ENCODE measurements at regions not wholly inside any gene's neighbourhood (a gene's known extent, or its start where the extent isn't known, plus 50 kb on each side); places are given as distances from the start of the nearest gene placed in this dataset.

DNA sequence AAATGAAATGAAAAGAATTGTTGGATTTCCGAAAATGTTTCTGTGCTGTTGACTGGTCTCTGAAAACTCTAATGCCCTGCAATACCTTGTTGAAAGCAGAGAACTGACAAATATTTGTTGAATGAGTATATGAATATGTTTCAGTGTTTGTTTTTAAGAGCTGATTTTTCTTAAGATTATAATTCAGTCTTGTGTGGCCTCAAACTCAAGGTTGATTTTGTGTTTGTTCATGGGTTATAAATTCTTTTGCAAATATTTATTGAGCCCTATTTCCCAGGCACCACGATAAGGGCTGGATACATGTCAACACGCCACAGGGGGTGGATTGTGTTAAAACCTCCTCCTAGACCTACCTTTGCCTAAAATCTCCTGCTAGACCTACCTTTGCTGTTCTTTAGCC lies 203.9 kb upstream of the PLPP4 start:
- ATAC-seq = no peak
- intact Hi-C loops (cut with DNase I) = no loop called here
- no peak for DNase-seq (ENCODE audit: low spot score)

GRCh38 chr10:120260456-120260855 lies 196.6 kb upstream of the PLPP4 start:
- ATAC-seq (no peak), DNase-seq (ENCODE audit: low spot score) (no peak)
- intact Hi-C loops (cut with DNase I) = no loop called here

- ATAC-seq (no peak), DNase-seq (ENCODE audit: low spot score) (no peak)
- intact Hi-C loops (cut with DNase I) = no loop called here
Observed at GRCh38 chr10:120262857-120263547, 194.0 kb upstream of the PLPP4 start.

- DNase-seq (ENCODE audit: low spot score) = no peak
Observed at GRCh38 chr10:120266022-120266421, 191.0 kb upstream of the PLPP4 start.

GRCh38 chr10:120270906-120271305 lies 186.1 kb upstream of the PLPP4 start:
- no peak for ATAC-seq
- intact Hi-C loops (cut with DNase I) = no loop called here
- no peak for DNase-seq (ENCODE audit: low spot score)

More at GRCh38 chr10:120266022-120266421, 191.0 kb upstream of the PLPP4 start:
- intact Hi-C loops (cut with DNase I) = no loop called here
- no peak for ATAC-seq

- intact Hi-C loops (cut with DNase I) = no loop called here
- ATAC-seq (no peak), DNase-seq (ENCODE audit: low spot score) (no peak)
Observed at GRCh38 chr10:120271696-120272095, 185.3 kb upstream of the PLPP4 start.

DNA sequence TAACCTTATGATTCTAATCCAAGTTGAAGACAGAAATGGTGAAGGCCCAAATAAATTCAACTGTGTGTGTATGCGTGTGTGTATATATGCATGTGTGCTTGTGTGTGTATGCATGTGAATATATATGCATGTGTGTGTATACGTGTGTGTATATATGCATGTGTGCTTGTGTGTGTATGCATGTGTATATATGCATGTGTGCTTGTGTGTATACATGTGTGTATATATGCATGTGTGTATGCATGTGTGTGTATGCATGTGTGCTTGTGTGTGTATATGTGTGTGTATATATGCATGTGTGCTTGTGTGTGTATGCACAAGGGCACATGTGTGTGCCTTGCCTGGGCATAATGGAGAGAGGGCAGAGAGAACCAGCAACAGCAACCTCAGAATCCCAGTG lies 184.7 kb upstream of the PLPP4 start:
- no peak for DNase-seq (ENCODE audit: low spot score)
- ATAC-seq = no peak
- intact Hi-C loops (cut with DNase I) = no loop called here

GRCh38 chr10:120278069-120278468 lies 179.0 kb upstream of the PLPP4 start:
- ATAC-seq = no peak
- DNase-seq (ENCODE audit: low spot score) = no peak
- intact Hi-C loops (cut with DNase I) = no loop called here

GRCh38 chr10:120279196-120279595 lies 177.8 kb upstream of the PLPP4 start:
- no peak for ATAC-seq
- intact Hi-C loops (cut with DNase I) = no loop called here
- DNase-seq (ENCODE audit: low spot score) = no peak

GRCh38 chr10:120282421-120282820 lies 174.6 kb upstream of the PLPP4 start:
- DNase-seq (ENCODE audit: low spot score) = no peak
- ATAC-seq = no peak
- intact Hi-C loops (cut with DNase I) = no loop called here

GRCh38 chr10:120282846-120283492 lies 174.1 kb upstream of the PLPP4 start:
- no peak for ATAC-seq
- intact Hi-C loops (cut with DNase I) = no loop called here
- DNase-seq (ENCODE audit: low spot score) = no peak

- intact Hi-C loops (cut with DNase I) = no loop called here
- ATAC-seq (no peak), DNase-seq (ENCODE audit: low spot score) (no peak)
Observed at GRCh38 chr10:120285408-120285807, 171.6 kb upstream of the PLPP4 start.

DNA sequence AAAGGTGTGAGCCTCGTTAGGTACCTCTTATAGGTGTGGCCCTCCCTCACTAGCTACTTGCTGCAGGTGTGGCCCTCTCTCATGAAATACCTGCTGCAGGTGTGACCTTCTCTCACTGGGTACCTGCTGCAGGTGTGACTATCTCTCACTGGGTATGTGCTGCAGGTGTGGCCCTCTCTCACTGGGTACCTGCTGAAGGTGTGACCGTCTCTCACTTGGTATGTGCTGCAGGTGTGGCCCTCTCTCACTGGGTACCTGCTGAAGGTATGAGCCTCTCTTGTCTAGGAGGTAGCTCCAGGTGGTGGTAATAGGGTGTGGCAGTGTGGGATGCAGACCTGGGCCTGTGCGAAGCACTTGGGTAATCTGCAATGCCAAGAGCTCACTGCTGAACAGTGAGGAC lies 170.7 kb upstream of the PLPP4 start:
- intact Hi-C loops (cut with DNase I) = no loop called here
- DNase-seq (ENCODE audit: low spot score) (no peak), ATAC-seq (no peak)

DNA sequence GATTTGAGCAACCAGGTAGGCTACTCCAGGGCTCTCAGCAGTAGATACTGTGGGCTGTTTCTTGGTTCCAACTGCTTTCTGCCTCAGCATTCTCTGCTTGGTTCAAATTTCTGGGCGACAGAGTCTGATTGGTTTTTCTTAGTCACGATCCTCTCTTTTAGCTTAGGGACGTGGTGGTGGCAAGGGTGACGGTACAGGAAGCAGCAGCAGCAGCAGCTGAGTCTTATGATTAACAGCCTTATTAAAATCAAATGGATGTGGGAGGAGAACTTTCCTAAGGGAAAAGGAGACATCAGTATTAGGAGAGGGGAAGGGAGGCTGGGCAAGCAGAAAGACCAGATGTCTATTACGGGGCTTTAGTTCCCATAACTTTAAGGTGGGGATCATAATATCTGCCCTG lies 156.5 kb upstream of the PLPP4 start:
- intact Hi-C loops (cut with DNase I) = no loop called here
- ATAC-seq (no peak), DNase-seq (ENCODE audit: low spot score) (no peak)

DNA sequence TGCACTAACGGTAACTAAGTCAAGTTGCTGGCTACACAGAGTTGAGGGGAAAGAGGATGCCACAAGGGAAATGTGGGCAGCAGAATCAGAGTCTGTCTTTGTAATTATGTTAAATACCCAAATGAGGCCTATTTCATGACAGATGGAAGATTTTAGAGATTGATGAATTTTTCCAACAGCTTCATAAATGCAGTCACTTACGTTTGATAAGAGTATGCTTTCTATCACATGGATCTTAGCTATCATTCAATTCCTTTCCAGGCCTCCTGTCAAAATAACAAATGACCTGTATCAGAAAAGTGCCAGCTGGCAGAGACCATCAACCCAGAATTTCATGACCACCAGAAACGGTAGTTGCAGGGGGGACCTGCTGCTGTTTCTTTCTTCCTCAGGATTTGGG lies 148.4 kb upstream of the PLPP4 start:
- intact Hi-C loops (cut with DNase I) = no loop called here
- DNase-seq (ENCODE audit: low spot score) (no peak), ATAC-seq (no peak)

- DNase-seq (ENCODE audit: low spot score) (no peak), ATAC-seq (no peak)
Observed at GRCh38 chr10:120313715-120314114, 143.3 kb upstream of the PLPP4 start.

GRCh38 chr10:120314442-120314841 lies 142.6 kb upstream of the PLPP4 start:
- no peak for DNase-seq (ENCODE audit: low spot score)
- intact Hi-C loops (cut with DNase I) = no loop called here
- ATAC-seq = no peak

More at GRCh38 chr10:120313715-120314114, 143.3 kb upstream of the PLPP4 start:
- intact Hi-C loops (cut with DNase I) = no loop called here

- ATAC-seq = no peak
- no peak for DNase-seq (ENCODE audit: low spot score)
- intact Hi-C loops (cut with DNase I) = no loop called here
Observed at GRCh38 chr10:120318862-120319261, 138.2 kb upstream of the PLPP4 start.

DNA sequence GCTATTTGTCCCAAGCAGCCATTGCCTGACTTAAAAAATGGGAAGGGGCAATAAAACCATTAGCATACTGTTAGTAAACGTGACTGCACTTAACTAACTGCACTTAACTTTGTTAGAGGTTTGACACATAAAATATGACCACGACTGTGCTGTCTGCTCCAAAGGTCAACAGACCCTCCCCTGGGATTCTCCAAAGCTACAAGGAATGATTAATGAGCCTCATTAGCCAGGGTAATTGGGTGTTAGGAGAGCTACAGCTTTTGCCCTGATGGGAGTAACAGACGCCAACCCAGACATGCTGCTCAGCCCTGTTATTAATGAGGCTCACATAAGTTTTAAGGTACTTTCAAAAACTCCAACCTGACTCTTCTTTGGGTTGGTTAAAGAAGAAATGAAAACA lies 129.4 kb upstream of the PLPP4 start:
- DNase-seq (ENCODE audit: low spot score) (no peak), ATAC-seq (no peak)
- intact Hi-C loops (cut with DNase I) = no loop called here

DNA sequence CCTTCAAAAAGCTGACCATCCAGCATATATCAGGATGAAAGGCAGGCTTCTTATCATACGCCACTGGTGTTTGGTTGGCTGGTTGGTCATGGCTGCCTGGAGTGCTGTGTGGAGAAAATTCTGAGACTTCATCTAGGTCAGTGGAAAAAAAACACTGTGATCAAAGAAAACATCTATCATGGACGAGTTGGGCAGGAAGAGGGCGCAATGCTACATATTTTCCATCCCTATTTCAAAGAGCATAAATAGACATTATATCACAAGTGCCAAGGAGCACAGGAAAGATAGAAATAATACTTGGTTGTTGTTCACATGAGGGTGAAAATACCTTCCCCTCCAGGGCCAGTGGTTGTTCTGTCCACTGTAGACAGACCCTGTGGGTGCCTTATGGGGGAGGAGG lies 128.4 kb upstream of the PLPP4 start:
- DNase-seq (ENCODE audit: low spot score) = no peak
- intact Hi-C loops (cut with DNase I) = no loop called here
- no peak for ATAC-seq

DNA sequence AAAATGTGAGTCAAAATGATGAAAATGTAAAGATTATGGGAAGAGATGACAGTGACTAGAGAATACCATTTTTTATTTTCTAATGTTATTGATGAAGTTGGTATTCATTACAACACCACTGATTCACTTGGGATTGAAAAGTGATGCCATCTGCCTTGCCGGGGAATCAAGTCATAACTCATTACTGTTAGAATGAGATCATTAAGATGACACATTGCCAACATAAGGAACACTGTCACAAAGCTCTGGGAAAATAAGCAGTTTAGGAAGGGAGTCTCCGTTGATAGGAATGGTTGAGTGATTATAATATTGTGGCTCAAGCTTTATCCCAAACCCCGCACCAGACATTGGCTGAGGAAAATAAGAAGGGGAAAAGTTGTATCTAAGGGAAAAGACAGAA lies 121.5 kb upstream of the PLPP4 start:
- DNase-seq (ENCODE audit: low spot score) = no peak
- intact Hi-C loops (cut with DNase I) = no loop called here

More for the DNA sequence above, 121.5 kb upstream of the PLPP4 start:
- ATAC-seq = no peak
